22Rv1 (cell line): ENCODE measurements at regions not wholly inside any gene's neighbourhood (a gene's known extent, or its start where the extent isn't known, plus 50 kb on each side); places are given as distances from the start of the nearest gene placed in this dataset.

Source experiments
- ZFX ChIP-seq: fragments of 450-650 bp; IDR thresholded peaks from 2 replicates; pipeline ENCODE4 v1.6.1; 2017; ENCODE audit warnings: antibody characterized with exemption, borderline replicate concordance
- TF ChIP-seq, protein P1 (sequence below): fragments of 450-650 bp; IDR thresholded peaks from 2 replicates; pipeline ENCODE4 v1.5.1; 2017; ENCODE audit warnings: mild to moderate bottlenecking

DNA sequence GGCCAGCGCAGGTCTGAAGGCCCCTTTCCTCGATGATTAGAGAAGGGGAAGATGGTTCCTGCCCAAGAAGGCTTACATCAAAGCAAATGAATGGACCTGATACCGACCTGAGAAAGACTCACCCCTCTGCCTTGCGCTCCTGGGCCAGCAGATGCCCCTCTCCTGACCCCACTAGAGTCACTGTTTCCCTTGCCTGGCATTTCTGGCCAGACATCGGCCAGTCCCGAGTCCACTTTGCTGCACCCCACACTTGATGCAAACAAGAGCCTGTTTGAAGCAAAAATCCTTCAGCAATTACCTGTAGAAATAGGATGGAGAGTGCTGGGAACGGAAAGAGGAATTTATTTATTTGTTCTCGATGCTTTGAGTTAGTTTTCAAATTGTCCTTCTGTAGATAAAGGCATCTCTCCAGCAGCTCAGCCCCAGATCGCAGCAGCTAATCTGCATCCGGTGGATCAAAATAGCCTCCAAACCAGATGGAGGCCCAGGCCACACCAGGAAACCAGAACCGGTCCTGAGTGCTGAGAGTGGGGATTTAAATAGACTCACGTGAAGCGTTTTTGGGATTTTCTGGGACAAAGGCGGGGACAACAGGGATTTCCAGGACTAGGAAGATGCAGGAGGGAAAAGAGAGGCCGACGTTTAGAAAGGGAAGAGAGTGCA lies 148.6 kb downstream of the TRIM29 start:
- TF ChIP-seq, protein P1, sequence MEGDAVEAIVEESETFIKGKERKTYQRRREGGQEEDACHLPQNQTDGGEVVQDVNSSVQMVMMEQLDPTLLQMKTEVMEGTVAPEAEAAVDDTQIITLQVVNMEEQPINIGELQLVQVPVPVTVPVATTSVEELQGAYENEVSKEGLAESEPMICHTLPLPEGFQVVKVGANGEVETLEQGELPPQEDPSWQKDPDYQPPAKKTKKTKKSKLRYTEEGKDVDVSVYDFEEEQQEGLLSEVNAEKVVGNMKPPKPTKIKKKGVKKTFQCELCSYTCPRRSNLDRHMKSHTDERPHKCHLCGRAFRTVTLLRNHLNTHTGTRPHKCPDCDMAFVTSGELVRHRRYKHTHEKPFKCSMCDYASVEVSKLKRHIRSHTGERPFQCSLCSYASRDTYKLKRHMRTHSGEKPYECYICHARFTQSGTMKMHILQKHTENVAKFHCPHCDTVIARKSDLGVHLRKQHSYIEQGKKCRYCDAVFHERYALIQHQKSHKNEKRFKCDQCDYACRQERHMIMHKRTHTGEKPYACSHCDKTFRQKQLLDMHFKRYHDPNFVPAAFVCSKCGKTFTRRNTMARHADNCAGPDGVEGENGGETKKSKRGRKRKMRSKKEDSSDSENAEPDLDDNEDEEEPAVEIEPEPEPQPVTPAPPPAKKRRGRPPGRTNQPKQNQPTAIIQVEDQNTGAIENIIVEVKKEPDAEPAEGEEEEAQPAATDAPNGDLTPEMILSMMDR, result no peak
- TF ChIP-seq ZFX, result no peak
